Islet precursor cell (in vitro differentiated cells): ENCODE measurements at regions not wholly inside any gene's neighbourhood (a gene's known extent, or its start where the extent isn't known, plus 50 kb on each side); places are given as distances from the start of the nearest gene placed in this dataset.

Experiments
- DNase-seq: peaks from one replicate; pipeline ENCODE4 v3.0.0-alpha.2; 2018

GRCh38 chr2:6359964-6360363, 505.7 kb downstream of the CMPK2 start:
- DNase-seq = no peak

- no peak for DNase-seq
Measured at GRCh38 chr2:6362671-6363450, 502.8 kb downstream of the CMPK2 start.

GRCh38 chr2:6368281-6368680, 497.4 kb downstream of the CMPK2 start:
- no peak for DNase-seq

GRCh38 chr2:6369266-6369665, 496.4 kb downstream of the CMPK2 start:
- no peak for DNase-seq

- no peak for DNase-seq
Measured at GRCh38 chr2:6370753-6371551, 494.8 kb downstream of the CMPK2 start.

- DNase-seq = peak; percentile 93
Measured at GRCh38 chr2:6372317-6372901, 493.3 kb downstream of the CMPK2 start.

- no peak for DNase-seq
Measured at GRCh38 chr2:6381326-6381725, 484.4 kb downstream of the CMPK2 start.

GRCh38 chr2:6384341-6384740, 481.4 kb downstream of the CMPK2 start:
- DNase-seq = no peak

- DNase-seq = no peak
Measured at GRCh38 chr2:6392354-6392753, 473.4 kb downstream of the CMPK2 start.

- DNase-seq = no peak
Measured at GRCh38 chr2:6392966-6393365, 472.7 kb downstream of the CMPK2 start.

GRCh38 chr2:6393819-6394218, 471.9 kb downstream of the CMPK2 start:
- no peak for DNase-seq

GRCh38 chr2:6394276-6394675, 471.4 kb downstream of the CMPK2 start:
- no peak for DNase-seq

- DNase-seq = no peak
Measured at GRCh38 chr2:6398421-6398820, 467.3 kb downstream of the CMPK2 start.

- no peak for DNase-seq
Measured at GRCh38 chr2:6401301-6401700, 464.4 kb downstream of the CMPK2 start.

GRCh38 chr2:6408057-6408456, 457.6 kb downstream of the CMPK2 start:
- DNase-seq = no peak

GRCh38 chr2:6410313-6410712, 455.4 kb downstream of the CMPK2 start:
- no peak for DNase-seq

GRCh38 chr2:6412533-6413091, 453.1 kb downstream of the CMPK2 start:
- DNase-seq = no peak

GRCh38 chr2:6417050-6417449, 448.7 kb downstream of the CMPK2 start:
- no peak for DNase-seq

- no peak for DNase-seq
Measured at GRCh38 chr2:6418291-6418690, 447.4 kb downstream of the CMPK2 start.

- no peak for DNase-seq
Measured at GRCh38 chr2:6421138-6421730, 444.5 kb downstream of the CMPK2 start.

GRCh38 chr2:6421888-6422287, 443.8 kb downstream of the CMPK2 start:
- DNase-seq = no peak

GRCh38 chr2:6423157-6423556, 442.6 kb downstream of the CMPK2 start:
- DNase-seq = no peak

- DNase-seq = no peak
Measured at GRCh38 chr2:6423944-6424343, 441.8 kb downstream of the CMPK2 start.
